Upper lobe of right lung (tissue), 1 donor: ENCODE measurements at regions not wholly inside any gene's neighbourhood (a gene's known extent, or its start where the extent isn't known, plus 50 kb on each side); places are given as distances from the start of the nearest gene placed in this dataset.
A peak's percentile ranks its signal among the peaks of the same experiment; 100 is the strongest.
"Not testable (repeated sequence)": the region's sequence is repeated elsewhere in the genome, so short reads cannot be mapped to it uniquely, and the experiment has no call there.

ENCODE experiments used
- ATAC-seq: fragments of 200-7000 bp; cut with Tn5 transposase; one replicate; pipeline ENCODE4 v1.9.1; 2020; ENCODE audit warnings: mild to moderate bottlenecking, moderate library complexity
- DNase-seq: peaks from one replicate; pipeline ENCODE4 v3.0.0-alpha.2; 2020
- H3K27ac ChIP-seq: fragments of 200-600 bp; one replicate; pipeline ENCODE4 v1.8.0; 2022
- H3K27me3 ChIP-seq: fragments of 200-600 bp; one replicate; pipeline ENCODE4 v1.8.0; 2022; ENCODE audit warnings: mild to moderate bottlenecking
- H3K36me3 ChIP-seq: fragments of 200-600 bp; one replicate; pipeline ENCODE4 v1.8.0; 2022
- H3K4me1 ChIP-seq: fragments of 200-600 bp; one replicate; pipeline ENCODE4 v1.8.0; 2022
- H3K4me3 ChIP-seq: fragments of 200-600 bp; one replicate; pipeline ENCODE4 v1.8.0; 2022; ENCODE audit warnings: mild to moderate bottlenecking
- H3K9me3 ChIP-seq: fragments of 200-600 bp; one replicate; pipeline ENCODE4 v1.8.0; 2022
- intact Hi-C: fragments of 100-400 bp; cut with DNase I; formaldehyde crosslinking; loops from one replicate; pipeline ENCODE4 v1.11.0; 2022
- TF ChIP-seq, protein P1 (sequence below): fragments of 200-600 bp; IDR thresholded peaks from one replicate; pipeline ENCODE4 v1.8.0; 2022; ENCODE audit warnings: antibody characterized with exemption
- donor health status: DM: no; HTN: yes; CAD: no; lungs with severe emphysema.

- Histone ChIP-seq H3K27me3 (no peaks in the 10 kb centered on the region), H3K27ac (no peak overlapping the region), H3K4me1 (no peaks in the 10 kb centered on the region), H3K36me3 (no peaks in the 10 kb centered on the region), H3K9me3 (no peaks in the 10 kb centered on the region), H3K4me3 (no peak overlapping the region)
- intact Hi-C loops, result no loop called here
- TF ChIP-seq, protein P1, sequence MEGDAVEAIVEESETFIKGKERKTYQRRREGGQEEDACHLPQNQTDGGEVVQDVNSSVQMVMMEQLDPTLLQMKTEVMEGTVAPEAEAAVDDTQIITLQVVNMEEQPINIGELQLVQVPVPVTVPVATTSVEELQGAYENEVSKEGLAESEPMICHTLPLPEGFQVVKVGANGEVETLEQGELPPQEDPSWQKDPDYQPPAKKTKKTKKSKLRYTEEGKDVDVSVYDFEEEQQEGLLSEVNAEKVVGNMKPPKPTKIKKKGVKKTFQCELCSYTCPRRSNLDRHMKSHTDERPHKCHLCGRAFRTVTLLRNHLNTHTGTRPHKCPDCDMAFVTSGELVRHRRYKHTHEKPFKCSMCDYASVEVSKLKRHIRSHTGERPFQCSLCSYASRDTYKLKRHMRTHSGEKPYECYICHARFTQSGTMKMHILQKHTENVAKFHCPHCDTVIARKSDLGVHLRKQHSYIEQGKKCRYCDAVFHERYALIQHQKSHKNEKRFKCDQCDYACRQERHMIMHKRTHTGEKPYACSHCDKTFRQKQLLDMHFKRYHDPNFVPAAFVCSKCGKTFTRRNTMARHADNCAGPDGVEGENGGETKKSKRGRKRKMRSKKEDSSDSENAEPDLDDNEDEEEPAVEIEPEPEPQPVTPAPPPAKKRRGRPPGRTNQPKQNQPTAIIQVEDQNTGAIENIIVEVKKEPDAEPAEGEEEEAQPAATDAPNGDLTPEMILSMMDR, result no peak
- no peak for DNase-seq
- ATAC-seq, result no peak
Measured at GRCh38 chr7:69245646-69246045, 352.6 kb upstream of the AUTS2 start.

DNA sequence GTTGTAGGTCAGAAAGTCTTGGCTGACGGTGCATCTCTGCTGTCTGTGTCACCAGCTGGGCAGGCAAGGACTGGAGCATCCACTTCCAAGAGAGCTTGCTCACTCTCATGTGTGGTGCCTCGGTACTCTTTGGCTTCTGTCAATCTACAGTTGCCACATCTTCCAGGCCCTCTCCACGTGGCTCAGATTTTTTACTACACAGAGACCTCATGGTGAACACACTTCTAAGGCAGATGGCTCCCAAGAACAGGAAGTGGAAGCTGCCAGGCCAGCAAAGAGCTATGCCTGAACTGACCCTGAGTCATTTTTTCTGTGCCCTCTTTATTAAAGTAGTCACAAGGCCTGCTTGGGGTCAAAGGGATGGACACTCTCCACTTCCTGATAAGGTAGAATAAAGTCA is 351.5 kb upstream of the AUTS2 start:
- Histone ChIP-seq H3K36me3 (no peaks in the 10 kb centered on the region), H3K27me3 (no peaks in the 10 kb centered on the region), H3K27ac (no peak overlapping the region), H3K4me3 (no peak overlapping the region), H3K4me1 (no peaks in the 10 kb centered on the region), H3K9me3 (no peaks in the 10 kb centered on the region)
- no peak for DNase-seq
- TF ChIP-seq, protein P1, result no peak
- ATAC-seq, result peak; percentile 74
- intact Hi-C loops, result no loop called here

DNA sequence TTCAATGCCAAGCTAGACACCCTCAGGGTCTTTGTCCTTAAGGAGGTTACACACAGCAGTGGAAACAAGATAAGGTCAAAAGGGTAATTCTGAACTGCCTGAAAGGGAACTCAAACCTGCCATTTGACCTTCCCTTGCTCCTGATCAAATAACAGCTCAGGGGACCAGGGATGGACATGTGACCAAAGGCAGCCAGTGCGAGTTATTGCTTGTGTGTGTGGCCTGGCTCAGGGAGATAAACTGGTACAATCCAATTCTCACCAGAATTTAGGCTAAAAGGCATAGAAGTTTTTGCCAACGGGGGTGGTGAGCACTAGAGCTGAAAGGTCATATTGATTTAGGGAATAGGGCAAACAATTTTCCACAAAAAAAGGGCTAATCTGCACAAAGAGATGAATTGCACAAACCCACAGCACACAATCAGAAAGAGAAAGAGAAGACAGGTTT is 349.9 kb upstream of the AUTS2 start:
- H3K4me3 ChIP-seq, ATAC-seq, DNase-seq, intact Hi-C loops, H3K27ac ChIP-seq, H3K9me3 ChIP-seq, H3K27me3 ChIP-seq, H3K4me1 ChIP-seq, H3K36me3 ChIP-seq: not testable (repeated sequence)

- ATAC-seq, result no peak
- no peak overlapping the region for H3K27ac ChIP-seq
- no peak for DNase-seq
- H3K4me1 ChIP-seq, result no peaks in the 10 kb centered on the region
- no peak overlapping the region for H3K4me3 ChIP-seq
- intact Hi-C loops, result no loop called here
- H3K9me3 ChIP-seq, result no peaks in the 10 kb centered on the region
- TF ChIP-seq, protein P1, result no peak
- H3K36me3 ChIP-seq, result no peaks in the 10 kb centered on the region
- no peaks in the 10 kb centered on the region for H3K27me3 ChIP-seq
Measured at GRCh38 chr7:69250958-69251357, 347.3 kb upstream of the AUTS2 start.

- ATAC-seq (no peak), DNase-seq (no peak)
- Histone ChIP-seq H3K27me3 (no peaks in the 10 kb centered on the region), H3K9me3 (no peaks in the 10 kb centered on the region), H3K4me3 (no peak overlapping the region), H3K36me3 (no peaks in the 10 kb centered on the region), H3K4me1 (no peaks in the 10 kb centered on the region), H3K27ac (no peak overlapping the region)
- intact Hi-C loops, result no loop called here
- TF ChIP-seq, protein P1, result no peak
Measured at GRCh38 chr7:69254643-69255042, 343.6 kb upstream of the AUTS2 start.

DNA sequence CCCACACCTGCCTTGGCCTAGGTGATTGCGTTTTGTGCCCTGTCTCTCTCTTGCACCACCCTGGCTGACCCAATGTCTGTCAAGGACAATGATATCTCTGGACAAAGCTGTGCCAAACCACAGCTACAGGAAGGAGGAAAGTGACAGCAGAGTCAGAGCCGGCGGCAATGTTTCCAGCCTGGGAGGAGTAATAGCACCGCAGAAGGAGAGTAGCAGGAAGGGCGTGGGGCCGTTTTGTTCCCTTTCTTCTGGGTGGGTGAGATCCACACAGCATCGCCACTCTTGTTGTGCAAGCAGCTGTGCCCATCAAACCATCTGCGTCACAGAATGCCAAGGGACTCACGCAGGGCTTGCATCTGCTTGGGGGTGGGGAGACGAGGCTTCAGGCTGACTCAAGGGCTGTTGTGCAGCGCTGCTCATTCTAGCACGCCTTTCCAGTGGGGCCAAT is 341.6 kb upstream of the AUTS2 start:
- DNase-seq, result peak; percentile 69
- ATAC-seq, result peak; percentile 77

More for the DNA sequence above, 341.6 kb upstream of the AUTS2 start:
- Histone ChIP-seq H3K4me3 (no peak overlapping the region), H3K4me1 (no peaks in the 10 kb centered on the region), H3K36me3 (no peaks in the 10 kb centered on the region), H3K27me3 (no peaks in the 10 kb centered on the region), H3K9me3 (no peaks in the 10 kb centered on the region), H3K27ac (no peak overlapping the region)
- intact Hi-C loops, result no loop called here
- TF ChIP-seq, protein P1, result no peak
